ENCODE measurements at regions not wholly inside any gene's neighbourhood (a gene's known extent, or its start where the extent isn't known, plus 50 kb on each side); places are given as distances from the start of the nearest gene placed in this dataset.

GRCh38 chrX:125762954-125763353 is 403.1 kb downstream of the DCAF12L2 start:
- Mint-ChIP-seq H3K9me3 (ENCODE audit: low read depth) (peaks cover 4% of the 10 kb centered on the region), H3K27ac (no peak overlapping the region), H3K27me3 (no peaks in the 10 kb centered on the region), H3K4me3 (no peak overlapping the region), H3K4me1 (no peaks in the 10 kb centered on the region), H3K36me3 (ENCODE audit: low read depth) (no peaks in the 10 kb centered on the region)
- ATAC-seq = no peak
- POLR2A ChIA-PET = no interaction called here
- DNase-seq = no peak
- intact Hi-C loops (cut with DNase I, micrococcal nuclease) = no loop called here
- CTCF ChIA-PET = no interaction called here

DNA sequence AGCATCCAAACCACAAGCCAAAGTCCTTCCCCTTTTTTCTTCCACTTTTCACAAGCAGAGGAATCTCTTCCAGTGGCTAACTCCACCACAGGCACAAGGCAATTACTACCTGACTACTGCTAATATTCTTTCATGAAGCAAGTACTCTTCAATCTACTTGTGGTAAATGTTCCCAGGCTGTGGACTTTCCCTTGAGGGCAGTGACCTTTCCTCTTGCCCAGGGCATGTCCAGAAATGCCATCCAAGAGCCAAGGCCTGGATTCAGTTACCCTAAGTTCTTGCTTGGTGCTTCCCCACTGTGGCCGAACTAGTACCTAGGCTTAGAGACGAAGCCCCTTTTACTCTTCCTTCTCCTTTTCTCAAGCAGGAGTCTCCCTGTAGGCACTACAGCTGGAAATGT is 400.7 kb downstream of the DCAF12L2 start:
- no peak for DNase-seq
- ATAC-seq = no peak
- H3K4me3 Mint-ChIP-seq = no peak overlapping the region
- ChIA-PET POLR2A (no interaction called here), CTCF (no interaction called here)
- H3K9me3 Mint-ChIP-seq (ENCODE audit: low read depth) = peaks cover 4% of the 10 kb centered on the region
- no peaks in the 10 kb centered on the region for H3K4me1 Mint-ChIP-seq
- H3K27me3 Mint-ChIP-seq = no peaks in the 10 kb centered on the region
- intact Hi-C loops (cut with DNase I, micrococcal nuclease) = no loop called here
- H3K36me3 Mint-ChIP-seq (ENCODE audit: low read depth) = no peaks in the 10 kb centered on the region
- H3K27ac Mint-ChIP-seq = no peak overlapping the region

- H3K27me3 Mint-ChIP-seq = no peaks in the 10 kb centered on the region
- no peak overlapping the region for H3K27ac Mint-ChIP-seq
- no peaks in the 10 kb centered on the region for H3K4me1 Mint-ChIP-seq
- H3K4me3 Mint-ChIP-seq = no peak overlapping the region
- no peak for DNase-seq
- CTCF ChIA-PET = no interaction called here
- H3K9me3 Mint-ChIP-seq (ENCODE audit: low read depth) = peaks cover under 1% of the 10 kb centered on the region
- intact Hi-C loops (cut with DNase I, micrococcal nuclease) = no loop called here
- H3K36me3 Mint-ChIP-seq (ENCODE audit: low read depth) = no peaks in the 10 kb centered on the region
- no peak for ATAC-seq
- POLR2A ChIA-PET = no interaction called here
Measured at GRCh38 chrX:125769628-125770027, 396.5 kb downstream of the DCAF12L2 start.

- POLR2A ChIA-PET = no interaction called here
- Mint-ChIP-seq H3K27me3 (no peaks in the 10 kb centered on the region), H3K4me1 (no peaks in the 10 kb centered on the region), H3K4me3 (no peak overlapping the region), H3K36me3 (ENCODE audit: low read depth) (no peaks in the 10 kb centered on the region), H3K27ac (no peak overlapping the region), H3K9me3 (ENCODE audit: low read depth) (no peaks in the 10 kb centered on the region)
- no peak for ATAC-seq
- CTCF ChIA-PET = no interaction called here
- no peak for DNase-seq
- intact Hi-C loops (cut with DNase I, micrococcal nuclease) = no loop called here
Measured at GRCh38 chrX:125778261-125778660, 387.8 kb downstream of the DCAF12L2 start.

DNA sequence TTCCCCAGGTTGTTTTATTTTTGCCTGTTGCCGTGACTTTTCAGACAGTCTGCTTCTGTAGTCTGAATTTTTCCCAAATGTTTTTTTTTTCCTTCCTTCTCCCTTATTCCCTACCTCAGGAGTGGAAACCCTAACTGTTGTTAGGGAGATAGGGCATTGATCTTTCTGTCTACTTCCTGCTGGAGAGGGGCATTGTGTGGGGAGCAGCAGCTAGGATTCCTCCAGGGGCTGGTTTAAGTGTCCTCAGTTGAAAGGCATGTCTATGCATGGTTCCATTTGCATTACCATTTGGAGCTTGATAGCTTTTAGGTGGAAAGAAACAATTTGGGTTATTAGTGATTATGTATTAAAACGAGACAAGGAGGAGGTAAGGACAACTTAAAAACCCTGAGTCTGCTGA is 383.9 kb downstream of the DCAF12L2 start:
- Mint-ChIP-seq H3K4me3 (no peak overlapping the region), H3K9me3 (ENCODE audit: low read depth) (no peaks in the 10 kb centered on the region), H3K27ac (no peak overlapping the region), H3K4me1 (no peaks in the 10 kb centered on the region), H3K27me3 (no peaks in the 10 kb centered on the region), H3K36me3 (ENCODE audit: low read depth) (no peaks in the 10 kb centered on the region)
- no peak for DNase-seq
- ChIA-PET CTCF (interaction anchor here (0.6 kb wide), 1 partner anchor 976 kb away, joined by 4 read pairs; no protein-coding TSS in a partner anchor), POLR2A (no interaction called here)
- intact Hi-C loops (cut with DNase I, micrococcal nuclease) = no loop called here
- ATAC-seq = no peak

DNA sequence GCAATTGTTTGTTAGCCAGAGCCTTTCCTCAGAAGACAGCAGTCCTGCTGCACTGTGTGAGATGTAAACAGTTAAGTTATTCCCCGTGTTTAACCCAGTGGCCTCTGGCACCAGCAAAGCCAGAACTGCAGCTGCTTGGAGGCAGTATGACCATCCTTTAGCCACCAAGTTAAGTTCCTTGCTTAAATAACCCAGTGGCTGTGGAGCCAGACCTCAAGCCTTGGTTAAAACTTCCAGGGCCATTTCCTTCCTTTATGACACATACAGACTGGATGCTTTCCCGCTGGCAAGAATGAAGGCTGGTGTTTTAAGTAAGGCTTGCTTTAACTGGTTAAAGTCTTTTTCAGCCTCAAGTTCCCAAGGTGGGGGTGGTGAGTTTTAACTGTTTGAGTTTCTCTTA is 379.8 kb downstream of the DCAF12L2 start:
- ChIA-PET CTCF (no interaction called here), POLR2A (no interaction called here)
- Mint-ChIP-seq H3K27ac (no peak overlapping the region), H3K36me3 (ENCODE audit: low read depth) (no peaks in the 10 kb centered on the region), H3K9me3 (ENCODE audit: low read depth) (no peaks in the 10 kb centered on the region), H3K4me1 (no peaks in the 10 kb centered on the region), H3K4me3 (no peak overlapping the region), H3K27me3 (peaks cover 2% of the 10 kb centered on the region)
- ATAC-seq (no peak), DNase-seq (no peak)
- intact Hi-C loops (cut with DNase I, micrococcal nuclease) = no loop called here

- intact Hi-C loops (cut with DNase I, micrococcal nuclease) = no loop called here
- no peak for DNase-seq
- peaks cover 2% of the 10 kb centered on the region for H3K27me3 Mint-ChIP-seq
- H3K4me3 Mint-ChIP-seq = no peak overlapping the region
- CTCF ChIA-PET = no interaction called here
- no peak for ATAC-seq
- H3K9me3 Mint-ChIP-seq (ENCODE audit: low read depth) = no peaks in the 10 kb centered on the region
- no peaks in the 10 kb centered on the region for H3K36me3 Mint-ChIP-seq (ENCODE audit: low read depth)
- no peaks in the 10 kb centered on the region for H3K4me1 Mint-ChIP-seq
- H3K27ac Mint-ChIP-seq = no peak overlapping the region
- POLR2A ChIA-PET = no interaction called here
Measured at GRCh38 chrX:125791787-125792186, 374.3 kb downstream of the DCAF12L2 start.

- ATAC-seq = no peak
- no peak for DNase-seq
- no peaks in the 10 kb centered on the region for H3K4me1 Mint-ChIP-seq
- ChIA-PET CTCF (no interaction called here), POLR2A (no interaction called here)
- no peak overlapping the region for H3K27ac Mint-ChIP-seq
- H3K4me3 Mint-ChIP-seq = no peak overlapping the region
- intact Hi-C loops (cut with DNase I, micrococcal nuclease) = no loop called here
- no peaks in the 10 kb centered on the region for H3K36me3 Mint-ChIP-seq (ENCODE audit: low read depth)
- no peaks in the 10 kb centered on the region for H3K27me3 Mint-ChIP-seq
- H3K9me3 Mint-ChIP-seq (ENCODE audit: low read depth) = no peaks in the 10 kb centered on the region
Measured at GRCh38 chrX:125810856-125811255, 355.2 kb downstream of the DCAF12L2 start.

GRCh38 chrX:125826080-125826479 is 340.0 kb downstream of the DCAF12L2 start:
- Mint-ChIP-seq H3K27me3 (no peaks in the 10 kb centered on the region), H3K4me3 (no peak overlapping the region), H3K9me3 (ENCODE audit: low read depth) (peaks cover 2% of the 10 kb centered on the region)

GRCh38 chrX:125826774-125827451 is 339.2 kb downstream of the DCAF12L2 start:
- Mint-ChIP-seq H3K4me3 (no peak overlapping the region), H3K9me3 (ENCODE audit: low read depth) (peaks cover 2% of the 10 kb centered on the region), H3K27ac (no peak overlapping the region), H3K4me1 (no peaks in the 10 kb centered on the region), H3K36me3 (ENCODE audit: low read depth) (no peaks in the 10 kb centered on the region), H3K27me3 (no peaks in the 10 kb centered on the region)
- DNase-seq (no peak), ATAC-seq (no peak)
- POLR2A ChIA-PET = no interaction called here
- intact Hi-C loops (cut with DNase I, micrococcal nuclease) = no loop called here
- CTCF ChIA-PET = interaction anchor here (0.7 kb wide), 1 partner anchor 24 kb away, joined by 4 read pairs; no protein-coding TSS in a partner anchor

More at GRCh38 chrX:125826080-125826479, 340.0 kb downstream of the DCAF12L2 start:
- intact Hi-C loops (cut with DNase I, micrococcal nuclease) = no loop called here
- CTCF ChIA-PET = interaction anchor here (0.7 kb wide), 1 partner anchor 343 kb away, joined by 3 read pairs; no protein-coding TSS in a partner anchor
- POLR2A ChIA-PET = no interaction called here
- Mint-ChIP-seq H3K36me3 (ENCODE audit: low read depth) (no peaks in the 10 kb centered on the region), H3K27ac (no peak overlapping the region), H3K4me1 (no peaks in the 10 kb centered on the region)
- DNase-seq = no peak
- ATAC-seq = no peak

DNA sequence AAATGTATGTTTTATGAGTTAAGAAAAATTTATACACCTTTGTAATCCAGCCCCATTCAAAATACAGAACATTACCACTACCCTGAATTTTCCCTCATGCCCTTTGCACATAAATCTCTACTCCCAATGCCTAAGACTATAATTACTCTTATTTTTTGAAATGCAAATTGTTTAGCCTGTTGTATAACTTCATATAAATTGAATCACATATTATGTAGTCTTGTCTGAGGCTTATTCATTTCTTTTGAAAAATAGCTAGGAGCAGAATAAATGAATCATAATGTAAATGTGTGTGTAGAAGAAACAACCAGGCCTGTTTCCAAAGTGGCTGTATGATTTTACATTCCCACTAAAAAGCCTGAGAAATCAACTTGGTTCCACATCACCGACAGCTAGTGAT is 319.8 kb downstream of the DCAF12L2 start:
- Mint-ChIP-seq H3K4me3 (no peak overlapping the region), H3K27me3 (no peaks in the 10 kb centered on the region), H3K9me3 (ENCODE audit: low read depth) (peaks cover 1% of the 10 kb centered on the region), H3K36me3 (ENCODE audit: low read depth) (no peaks in the 10 kb centered on the region), H3K4me1 (no peaks in the 10 kb centered on the region), H3K27ac (no peak overlapping the region)
- CTCF ChIA-PET = no interaction called here
- POLR2A ChIA-PET = no interaction called here
- ATAC-seq (no peak), DNase-seq (no peak)
- intact Hi-C loops (cut with DNase I, micrococcal nuclease) = no loop called here

DNA sequence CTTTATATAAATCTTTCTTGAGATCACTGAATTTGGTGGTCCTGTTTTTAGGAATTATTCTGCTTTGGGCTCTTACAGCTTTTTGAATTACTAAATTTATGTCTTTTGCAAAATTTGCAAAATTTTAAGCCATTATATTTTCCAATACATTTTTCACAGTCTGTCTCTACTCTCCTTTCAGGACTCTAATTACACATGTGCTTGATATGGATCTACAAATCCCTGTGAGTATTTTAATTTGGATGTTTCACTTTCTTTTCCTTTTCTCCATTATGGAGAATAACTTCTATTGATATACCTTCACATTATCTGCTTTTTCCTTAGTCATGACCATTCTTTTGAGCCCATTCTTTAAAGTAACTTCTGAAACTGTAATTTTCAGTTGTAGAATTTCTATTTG is 315.4 kb downstream of the DCAF12L2 start:
- ChIA-PET POLR2A (no interaction called here), CTCF (interaction anchor here (0.6 kb wide), 1 partner anchor 24 kb away, joined by 4 read pairs; no protein-coding TSS in a partner anchor)
- ATAC-seq (no peak), DNase-seq (no peak)
- no peaks in the 10 kb centered on the region for H3K9me3 Mint-ChIP-seq (ENCODE audit: low read depth)
- H3K36me3 Mint-ChIP-seq (ENCODE audit: low read depth) = no peaks in the 10 kb centered on the region
- H3K4me3 Mint-ChIP-seq = no peak overlapping the region
- no peaks in the 10 kb centered on the region for H3K4me1 Mint-ChIP-seq
- no peaks in the 10 kb centered on the region for H3K27me3 Mint-ChIP-seq
- intact Hi-C loops (cut with DNase I, micrococcal nuclease) = no loop called here
- no peak overlapping the region for H3K27ac Mint-ChIP-seq

DNA sequence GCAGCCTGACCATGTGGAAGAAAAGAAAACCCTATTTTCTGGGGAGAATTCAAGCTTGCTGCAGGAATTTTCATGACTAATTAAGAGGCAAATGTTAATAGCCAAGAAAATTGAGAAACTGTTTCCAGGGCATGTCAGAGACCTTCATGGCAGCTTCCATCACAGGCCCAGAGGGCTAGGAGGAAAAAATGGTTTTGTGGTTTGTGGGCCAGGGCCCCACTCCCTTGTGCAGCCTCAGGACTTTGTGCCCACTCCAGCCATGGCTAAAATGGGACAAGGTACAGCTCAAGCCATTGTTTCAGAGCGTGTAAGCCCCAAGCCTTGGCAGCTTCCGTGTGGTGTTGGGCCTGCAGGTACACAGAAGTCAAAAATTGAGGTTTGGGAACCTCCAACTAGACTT is 282.9 kb downstream of the DCAF12L2 start:
- POLR2A ChIA-PET = no interaction called here
- no peaks in the 10 kb centered on the region for H3K36me3 Mint-ChIP-seq (ENCODE audit: low read depth)

More for the DNA sequence above, 282.9 kb downstream of the DCAF12L2 start:
- Mint-ChIP-seq H3K4me1 (no peaks in the 10 kb centered on the region), H3K27ac (no peak overlapping the region), H3K4me3 (no peak overlapping the region), H3K9me3 (ENCODE audit: low read depth) (peaks cover 9% of the 10 kb centered on the region), H3K27me3 (no peaks in the 10 kb centered on the region)
- CTCF ChIA-PET = no interaction called here
- DNase-seq = no peak
- no peak for ATAC-seq
- intact Hi-C loops (cut with DNase I, micrococcal nuclease) = no loop called here
